Astrocyte (in vitro differentiated cells and primary cell): ENCODE measurements at regions not wholly inside any gene's neighbourhood (a gene's known extent, or its start where the extent isn't known, plus 50 kb on each side); places are given as distances from the start of the nearest gene placed in this dataset.

Experiments
- CTCF ChIP-seq: IDR thresholded peaks from 2 replicates; pipeline ENCODE4 v1.5.1; 2011; ENCODE audit warnings: low read depth, mild to moderate bottlenecking, inconsistent platforms, low read length, moderate library complexity; ENCODE audit not compliant: insufficient read depth
- EZH2 ChIP-seq: IDR thresholded peaks from 2 replicates; pipeline ENCODE4 v1.6.1; 2012; ENCODE audit warnings: mild to moderate bottlenecking, low read length, inconsistent platforms; ENCODE audit not compliant: insufficient read depth

- no peak for TF ChIP-seq CTCF
- TF ChIP-seq EZH2: no peak
Observed at GRCh38 chr10:130960531-130960930, 351.0 kb downstream of the TCERG1L start.
